NCI-H1092 (cell line): ENCODE measurements at regions not wholly inside any gene's neighbourhood (a gene's known extent, or its start where the extent isn't known, plus 50 kb on each side); places are given as distances from the start of the nearest gene placed in this dataset.

Experiments used
- DNase-seq: peaks from one replicate; lab custom pipeline; 2025; lab: John Stamatoyannopoulos, UW

- DNase-seq: peak; percentile 82
These were observed 258.6 kb downstream of the CBLN1 start for GRCh38 chr16:49023050-49023449.

GRCh38 chr16:49022351-49022963 lies 259.2 kb downstream of the CBLN1 start:
- DNase-seq: no peak

- no peak for DNase-seq
These were observed 260.5 kb downstream of the CBLN1 start for GRCh38 chr16:49021136-49021535.

GRCh38 chr16:49020436-49020835 lies 261.2 kb downstream of the CBLN1 start:
- no peak for DNase-seq

- peak; percentile 70 for DNase-seq
These were observed 261.8 kb downstream of the CBLN1 start for GRCh38 chr16:49019831-49020230.

- peak; percentile 27 for DNase-seq
These were observed 262.5 kb downstream of the CBLN1 start for GRCh38 chr16:49019081-49019633.

GRCh38 chr16:49018259-49018931 lies 263.2 kb downstream of the CBLN1 start:
- no peak for DNase-seq

GRCh38 chr16:49017501-49017900 lies 264.1 kb downstream of the CBLN1 start:
- DNase-seq: no peak

GRCh38 chr16:49016461-49016860 lies 265.2 kb downstream of the CBLN1 start:
- no peak for DNase-seq

GRCh38 chr16:49015225-49015592 lies 266.4 kb downstream of the CBLN1 start:
- no peak for DNase-seq

GRCh38 chr16:49014277-49015224 lies 267.1 kb downstream of the CBLN1 start:
- DNase-seq: no peak

- DNase-seq: no peak
These were observed 267.9 kb downstream of the CBLN1 start for GRCh38 chr16:49013727-49014080.

- peak; percentile 67 for DNase-seq
These were observed 268.5 kb downstream of the CBLN1 start for GRCh38 chr16:49012961-49013726.

GRCh38 chr16:49011901-49012300 lies 269.7 kb downstream of the CBLN1 start:
- DNase-seq: no peak

GRCh38 chr16:49010879-49011278 lies 270.8 kb downstream of the CBLN1 start:
- DNase-seq: no peak

- no peak for DNase-seq
These were observed 271.2 kb downstream of the CBLN1 start for GRCh38 chr16:49010396-49010795.

GRCh38 chr16:49009204-49009603 lies 272.4 kb downstream of the CBLN1 start:
- no peak for DNase-seq

GRCh38 chr16:49003992-49004391 lies 277.6 kb downstream of the CBLN1 start:
- no peak for DNase-seq

GRCh38 chr16:49003022-49003421 lies 278.6 kb downstream of the CBLN1 start:
- DNase-seq: peak; percentile 9

- no peak for DNase-seq
These were observed 281.0 kb downstream of the CBLN1 start for GRCh38 chr16:49000594-49000993.

- DNase-seq: no peak
These were observed 282.1 kb downstream of the CBLN1 start for GRCh38 chr16:48999508-48999907.

- no peak for DNase-seq
These were observed 282.6 kb downstream of the CBLN1 start for GRCh38 chr16:48999044-48999443.
